IgD-negative memory B cell (primary cell): ENCODE measurements at regions not wholly inside any gene's neighbourhood (a gene's known extent, or its start where the extent isn't known, plus 50 kb on each side); places are given as distances from the start of the nearest gene placed in this dataset.
"Not testable (repeated sequence)": the region's sequence is repeated elsewhere in the genome, so short reads cannot be mapped to it uniquely, and the experiment has no call there.

Experiments used
- H3K27ac Mint-ChIP-seq, 3 donors: one replicate each; pipeline ENCODE4 v1.8.0; 2020 to 2022; ENCODE audit warnings: mild to moderate bottlenecking in 3 of 3, mixed read lengths in 3 of 3, moderate library complexity in 1 of 3
- H3K27me3 Mint-ChIP-seq: one replicate; pipeline ENCODE4 v1.8.0; 2021; ENCODE audit warnings: mixed read lengths
- H3K36me3 Mint-ChIP-seq: one replicate; pipeline ENCODE4 v1.8.0; 2020; ENCODE audit warnings: mild to moderate bottlenecking, mixed read lengths
- H3K4me1 Mint-ChIP-seq, 3 donors: one replicate each; pipeline ENCODE4 v1.8.0; 2020 to 2022; ENCODE audit warnings: mixed read lengths in 3 of 3, mild to moderate bottlenecking in 1 of 3
- H3K4me3 Mint-ChIP-seq, 4 donors: one replicate each; pipeline ENCODE4 v1.8.0; 2020 to 2022; ENCODE audit warnings: mild to moderate bottlenecking in 4 of 4, mixed read lengths in 4 of 4, moderate library complexity in 3 of 4
- H3K9me3 Mint-ChIP-seq, 3 donors: one replicate each; pipeline ENCODE4 v1.8.0; 2020 to 2021; ENCODE audit warnings: mixed read lengths in 3 of 3, mild to moderate bottlenecking in 1 of 3

DNA sequence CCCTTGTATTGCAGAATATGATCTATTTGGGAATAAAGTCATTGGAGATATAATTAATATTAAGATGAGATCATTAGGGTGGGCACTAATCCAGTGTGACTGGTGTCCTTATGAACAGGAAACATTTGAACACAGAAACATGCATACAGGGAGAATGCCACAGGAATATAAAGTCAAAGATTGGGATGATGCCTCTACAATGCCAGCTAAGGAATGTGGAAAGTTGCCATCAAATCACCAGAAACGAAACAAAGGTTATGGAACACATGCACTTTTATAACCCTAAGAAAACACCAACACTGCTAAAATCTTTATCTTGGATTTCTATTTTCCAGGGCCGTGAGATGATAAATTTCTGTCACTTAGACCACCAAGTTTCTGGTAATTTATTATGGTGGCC, 442.4 kb upstream of the BCHE start:
- peaks cover 4 to 7% (median 4%) of the 10 kb centered on the region in 3 donors for H3K9me3 Mint-ChIP-seq
- no peaks in the 10 kb centered on the region for H3K36me3 Mint-ChIP-seq
- no peak overlapping the region for H3K27ac Mint-ChIP-seq
- H3K27me3 Mint-ChIP-seq = no peaks in the 10 kb centered on the region
- H3K4me1 Mint-ChIP-seq = no peaks in the 10 kb centered on the region
- H3K4me3 Mint-ChIP-seq = no peak overlapping the region

DNA sequence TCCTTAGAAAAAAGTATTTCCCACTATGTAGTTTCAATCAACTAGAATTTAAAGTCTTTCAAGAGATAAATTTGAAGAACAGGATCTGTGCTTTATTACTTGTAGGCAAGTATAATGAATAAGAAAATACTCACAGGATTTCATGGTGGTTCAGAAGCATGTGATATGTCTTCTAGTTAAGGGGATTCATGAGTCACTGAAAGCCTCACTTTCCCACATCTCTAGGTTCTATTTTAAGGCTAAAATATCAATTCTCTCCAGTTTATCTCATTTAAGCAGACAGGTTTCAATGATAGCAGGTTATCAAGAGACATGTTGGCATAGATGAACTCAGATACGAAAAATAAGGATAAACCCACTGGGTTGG, 437.8 kb upstream of the BCHE start:
- H3K27me3 Mint-ChIP-seq = no peaks in the 10 kb centered on the region
- H3K4me3 Mint-ChIP-seq = no peak overlapping the region
- H3K36me3 Mint-ChIP-seq = no peaks in the 10 kb centered on the region
- peaks cover 4 to 6% (median 4%) of the 10 kb centered on the region in 3 donors for H3K9me3 Mint-ChIP-seq
- no peak overlapping the region for H3K27ac Mint-ChIP-seq
- H3K4me1 Mint-ChIP-seq = no peaks in the 10 kb centered on the region

DNA sequence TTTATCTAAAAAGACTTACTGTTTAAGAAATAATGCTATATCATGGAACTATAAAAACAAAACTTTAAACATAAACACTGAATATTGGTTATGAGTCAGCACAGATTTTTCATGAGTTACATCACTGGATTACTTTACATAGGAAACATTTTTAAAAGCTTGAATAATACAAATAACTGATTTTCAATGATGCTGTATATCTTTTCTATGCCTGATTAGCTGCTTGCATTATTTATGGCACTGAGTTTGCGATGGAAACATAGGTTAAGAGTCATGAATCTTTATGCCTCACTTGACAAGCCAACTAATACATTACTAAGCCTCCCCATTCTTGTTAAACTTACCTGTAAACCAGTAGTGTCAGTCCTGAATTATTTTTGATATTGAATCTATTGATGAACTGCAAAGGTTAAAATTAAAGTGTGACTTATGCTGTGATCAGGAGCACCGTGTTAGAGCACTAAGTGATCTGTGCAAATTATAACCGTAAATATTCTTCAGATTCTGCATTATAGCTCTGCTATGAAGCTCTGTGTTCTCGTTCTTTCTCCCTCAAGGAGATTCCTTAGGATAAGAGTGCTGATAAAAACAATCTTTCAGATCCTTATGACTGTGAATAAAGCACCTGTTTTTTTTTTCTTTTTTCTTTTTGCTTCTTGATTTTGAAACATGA, 437.3 kb upstream of the BCHE start:
- no peak overlapping the region for H3K4me3 Mint-ChIP-seq
- peaks cover 4 to 6% (median 4%) of the 10 kb centered on the region in 3 donors for H3K9me3 Mint-ChIP-seq
- no peaks in the 10 kb centered on the region for H3K4me1 Mint-ChIP-seq
- no peaks in the 10 kb centered on the region for H3K27me3 Mint-ChIP-seq
- H3K36me3 Mint-ChIP-seq = no peaks in the 10 kb centered on the region
- no peak overlapping the region for H3K27ac Mint-ChIP-seq

DNA sequence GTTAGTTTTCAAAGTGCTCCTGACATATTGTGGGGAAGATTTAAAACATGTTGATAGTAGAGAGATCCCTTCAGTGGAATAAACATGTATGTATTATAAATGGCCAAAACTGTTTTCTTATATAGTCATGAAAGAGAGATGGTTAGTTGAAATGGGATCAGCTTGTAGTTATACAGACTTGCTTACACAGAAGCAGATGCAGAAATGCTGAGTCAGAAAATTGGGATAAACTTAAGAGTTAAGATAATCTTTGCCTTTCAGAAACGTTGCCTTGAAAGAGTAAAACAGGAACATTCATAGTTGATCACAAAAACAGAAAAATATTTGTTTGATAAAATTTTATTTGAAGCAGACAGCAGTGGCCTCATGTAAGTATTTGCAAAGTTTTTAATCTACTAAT, 433.2 kb upstream of the BCHE start:
- Mint-ChIP-seq H3K36me3 (no peaks in the 10 kb centered on the region), H3K9me3 (peaks cover 0 to 6% (median 0%) of the 10 kb centered on the region in 3 donors), H3K4me1 (no peaks in the 10 kb centered on the region), H3K4me3 (no peak overlapping the region), H3K27ac (no peak overlapping the region), H3K27me3 (no peaks in the 10 kb centered on the region)

GRCh38 chr3:166265153-166265552, 427.9 kb upstream of the BCHE start:
- no peak overlapping the region for H3K27ac Mint-ChIP-seq
- H3K36me3 Mint-ChIP-seq = no peaks in the 10 kb centered on the region
- no peaks in the 10 kb centered on the region for H3K27me3 Mint-ChIP-seq
- H3K9me3 Mint-ChIP-seq = peaks cover 4 to 5% (median 4%) of the 10 kb centered on the region in 3 donors
- H3K4me3 Mint-ChIP-seq = no peak overlapping the region
- no peaks in the 10 kb centered on the region for H3K4me1 Mint-ChIP-seq

DNA sequence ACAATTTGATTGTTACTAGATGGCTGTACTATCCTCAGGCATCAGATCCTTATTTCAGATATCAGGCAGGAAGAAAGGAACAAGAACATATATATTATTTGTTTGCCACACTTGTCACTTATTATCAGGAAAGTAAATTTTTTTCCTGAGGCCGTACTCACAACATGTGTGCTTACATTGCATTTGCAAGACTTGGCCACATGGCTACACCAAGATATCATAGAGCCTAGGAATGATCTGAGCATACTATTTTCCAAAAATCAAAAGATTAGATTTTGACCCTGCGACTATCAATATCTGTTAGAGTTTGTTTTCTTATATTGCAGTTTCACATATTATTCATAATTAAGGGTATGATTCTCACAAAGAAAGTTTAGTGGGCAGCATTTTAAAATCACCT, 426.2 kb upstream of the BCHE start:
- Mint-ChIP-seq H3K27ac (no peak overlapping the region), H3K4me3 (no peak overlapping the region), H3K27me3 (no peaks in the 10 kb centered on the region), H3K9me3 (peaks cover 4 to 5% (median 4%) of the 10 kb centered on the region in 3 donors), H3K4me1 (no peaks in the 10 kb centered on the region), H3K36me3 (no peaks in the 10 kb centered on the region)

DNA sequence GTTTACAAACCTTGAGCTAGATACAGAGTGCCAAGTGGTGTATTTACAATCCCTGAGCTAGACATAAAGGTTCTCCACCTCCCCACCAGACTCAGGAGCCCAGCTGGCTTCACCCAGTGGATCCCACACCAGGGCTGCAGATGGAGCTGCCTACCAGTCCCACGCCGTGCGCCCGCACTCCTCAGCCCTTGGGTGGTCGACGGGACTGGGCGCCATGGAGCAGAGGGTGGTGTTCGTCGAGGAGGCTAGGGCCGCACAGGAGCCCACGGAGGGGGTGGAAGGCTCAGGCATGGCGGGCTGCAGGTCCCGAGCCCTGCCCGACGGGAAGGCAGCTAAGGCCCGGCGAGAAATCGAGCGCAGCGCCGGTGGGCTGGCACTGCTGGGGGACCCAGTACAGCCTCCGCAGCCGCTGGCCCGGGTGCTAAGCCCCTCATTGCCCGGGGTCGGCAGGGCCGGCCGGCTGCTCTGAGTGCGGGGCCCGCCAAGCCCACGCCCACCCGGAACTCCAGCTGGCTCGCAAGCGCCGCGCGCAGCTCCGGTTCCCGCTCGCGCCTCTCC, 421.1 kb upstream of the BCHE start:
- H3K4me3 Mint-ChIP-seq, H3K36me3 Mint-ChIP-seq, H3K27me3 Mint-ChIP-seq, H3K4me1 Mint-ChIP-seq: not testable (repeated sequence)
- Mint-ChIP-seq H3K9me3 (peaks cover 4 to 12% (median 4%) of the 10 kb centered on the region in 3 donors), H3K27ac (peak overlapping the region in 1 of 3 donors; percentile 35)

GRCh38 chr3:166257715-166258114, 420.5 kb upstream of the BCHE start:
- H3K4me1 Mint-ChIP-seq = no peaks in the 10 kb centered on the region
- no peaks in the 10 kb centered on the region for H3K36me3 Mint-ChIP-seq
- H3K4me3 Mint-ChIP-seq = no peak overlapping the region
- no peak overlapping the region for H3K27ac Mint-ChIP-seq
- peaks cover 4 to 12% (median 4%) of the 10 kb centered on the region in 3 donors for H3K9me3 Mint-ChIP-seq
- no peaks in the 10 kb centered on the region for H3K27me3 Mint-ChIP-seq

DNA sequence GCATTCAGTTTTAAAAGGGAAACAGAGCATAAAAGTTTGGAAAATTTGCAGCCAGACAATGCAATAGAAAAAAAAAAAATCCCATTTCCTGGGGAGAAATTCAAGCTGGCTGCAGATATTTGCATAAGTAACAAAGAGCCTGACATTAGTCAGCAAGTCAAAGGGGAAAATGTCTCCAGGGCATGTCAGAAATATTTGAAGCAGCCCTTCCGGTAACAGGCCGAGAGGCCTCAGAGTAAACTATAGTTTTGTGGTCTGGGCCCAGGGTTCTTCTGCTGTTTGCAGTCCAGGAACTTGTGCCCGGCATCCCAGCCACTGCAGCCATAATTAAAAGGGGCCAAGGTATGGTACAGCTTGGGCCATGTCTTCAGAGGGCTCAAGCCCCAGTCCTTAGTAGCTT, 411.6 kb upstream of the BCHE start:
- H3K4me3 Mint-ChIP-seq = no peak overlapping the region
- H3K9me3 Mint-ChIP-seq = peaks cover 2 to 19% (median 3%) of the 10 kb centered on the region in 3 donors
- no peaks in the 10 kb centered on the region for H3K27me3 Mint-ChIP-seq
- no peaks in the 10 kb centered on the region for H3K4me1 Mint-ChIP-seq
- no peaks in the 10 kb centered on the region for H3K36me3 Mint-ChIP-seq
- no peak overlapping the region for H3K27ac Mint-ChIP-seq

DNA sequence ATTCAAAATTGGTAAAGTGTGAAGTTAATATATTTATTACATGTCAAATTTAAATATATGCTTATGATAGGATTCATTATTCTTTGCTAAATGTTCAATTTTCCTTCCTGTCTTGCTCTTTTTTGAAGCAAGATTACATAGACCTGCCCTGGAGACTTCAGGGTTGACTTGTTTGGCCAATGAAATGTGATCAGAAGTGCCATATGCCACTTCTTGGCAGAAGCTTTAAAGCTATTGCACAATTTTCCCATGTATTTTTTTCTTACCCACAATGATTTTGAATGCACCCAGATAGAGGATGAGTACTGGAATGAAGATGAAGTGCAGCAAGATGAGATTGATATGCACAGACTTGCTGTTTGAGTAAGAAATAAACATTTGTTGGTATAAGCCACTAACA, 406.3 kb upstream of the BCHE start:
- H3K9me3 Mint-ChIP-seq = peaks cover 1 to 5% (median 2%) of the 10 kb centered on the region in 3 donors
- H3K4me1 Mint-ChIP-seq = no peaks in the 10 kb centered on the region
- H3K36me3 Mint-ChIP-seq = no peaks in the 10 kb centered on the region
- H3K27ac Mint-ChIP-seq = no peak overlapping the region
- no peaks in the 10 kb centered on the region for H3K27me3 Mint-ChIP-seq
- no peak overlapping the region for H3K4me3 Mint-ChIP-seq

GRCh38 chr3:166223120-166223519, 385.9 kb upstream of the BCHE start:
- no peak overlapping the region for H3K4me3 Mint-ChIP-seq
- H3K4me1 Mint-ChIP-seq = no peaks in the 10 kb centered on the region
- H3K27me3 Mint-ChIP-seq = no peaks in the 10 kb centered on the region
- no peaks in the 10 kb centered on the region for H3K36me3 Mint-ChIP-seq
- H3K9me3 Mint-ChIP-seq = peaks cover 0 to 9% (median 6%) of the 10 kb centered on the region in 3 donors
- H3K27ac Mint-ChIP-seq = no peak overlapping the region

- no peaks in the 10 kb centered on the region for H3K36me3 Mint-ChIP-seq
- H3K4me3 Mint-ChIP-seq = no peak overlapping the region
- no peaks in the 10 kb centered on the region for H3K4me1 Mint-ChIP-seq
Observed at GRCh38 chr3:166211451-166211850, 374.2 kb upstream of the BCHE start.

DNA sequence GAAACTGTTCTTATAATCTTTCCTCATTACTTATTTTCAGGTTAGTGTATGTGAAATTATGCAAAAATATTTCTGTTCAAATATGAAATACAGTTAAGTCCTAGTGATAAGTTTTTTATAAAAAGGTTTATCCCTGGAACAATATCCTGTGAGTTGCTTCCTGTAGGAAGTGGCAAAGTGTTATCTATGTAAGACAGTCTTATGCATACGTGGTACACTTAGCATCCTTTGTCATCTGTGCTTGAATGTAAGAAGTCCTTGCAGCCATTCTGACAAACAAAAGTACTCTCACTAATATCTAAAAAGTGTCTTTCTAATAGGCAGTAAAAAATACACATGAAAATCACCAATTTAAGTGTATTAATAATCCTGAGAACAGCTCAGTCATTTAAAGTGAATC, 372.5 kb upstream of the BCHE start:
- Mint-ChIP-seq H3K27me3 (no peaks in the 10 kb centered on the region), H3K36me3 (no peaks in the 10 kb centered on the region), H3K9me3 (peaks cover 0 to 4% (median 3%) of the 10 kb centered on the region in 3 donors), H3K27ac (no peak overlapping the region), H3K4me1 (no peaks in the 10 kb centered on the region), H3K4me3 (no peak overlapping the region)

More at GRCh38 chr3:166211451-166211850, 374.2 kb upstream of the BCHE start:
- Mint-ChIP-seq H3K27ac (no peak overlapping the region), H3K27me3 (no peaks in the 10 kb centered on the region), H3K9me3 (peaks cover under 1 to 5% (median 3%) of the 10 kb centered on the region in 3 donors)

- Mint-ChIP-seq H3K27me3 (no peaks in the 10 kb centered on the region), H3K4me1 (no peaks in the 10 kb centered on the region), H3K36me3 (no peaks in the 10 kb centered on the region), H3K4me3 (no peak overlapping the region), H3K27ac (no peak overlapping the region), H3K9me3 (peaks cover 1 to 8% (median 4%) of the 10 kb centered on the region in 3 donors)
Observed at GRCh38 chr3:166205158-166205557, 367.9 kb upstream of the BCHE start.

- no peak overlapping the region for H3K27ac Mint-ChIP-seq
- H3K4me3 Mint-ChIP-seq = no peak overlapping the region
- H3K9me3 Mint-ChIP-seq = peaks cover 0 to 8% (median 1%) of the 10 kb centered on the region in 3 donors
- no peaks in the 10 kb centered on the region for H3K27me3 Mint-ChIP-seq
- no peaks in the 10 kb centered on the region for H3K36me3 Mint-ChIP-seq
- H3K4me1 Mint-ChIP-seq = no peaks in the 10 kb centered on the region
Observed at GRCh38 chr3:166201476-166201875, 364.3 kb upstream of the BCHE start.

GRCh38 chr3:166199491-166199890, 362.3 kb upstream of the BCHE start:
- H3K9me3 Mint-ChIP-seq = peaks cover 0 to 8% (median 1%) of the 10 kb centered on the region in 3 donors
- H3K27ac Mint-ChIP-seq = no peak overlapping the region
- H3K36me3 Mint-ChIP-seq = no peaks in the 10 kb centered on the region
- H3K4me3 Mint-ChIP-seq = no peak overlapping the region
- no peaks in the 10 kb centered on the region for H3K27me3 Mint-ChIP-seq
- H3K4me1 Mint-ChIP-seq = no peaks in the 10 kb centered on the region
